NCI-H1092 treated with DMSO at 0.1 percent for 48 hours (cell line): ENCODE measurements at regions not wholly inside any gene's neighbourhood (a gene's known extent, or its start where the extent isn't known, plus 50 kb on each side); places are given as distances from the start of the nearest gene placed in this dataset.
"Not testable (repeated sequence)": the region's sequence is repeated elsewhere in the genome, so short reads cannot be mapped to it uniquely, and the experiment has no call there.

Source experiments
- DNase-seq: peaks from one replicate; lab custom pipeline; 2025; lab: John Stamatoyannopoulos, UW

GRCh38 chr14:94831085-94831484 lies 61.2 kb upstream of the GSC start:
- DNase-seq = no peak

GRCh38 chr14:94827711-94828447 lies 58.0 kb upstream of the GSC start:
- DNase-seq = no peak

GRCh38 chr14:94826774-94827173 lies 56.9 kb upstream of the GSC start:
- DNase-seq = no peak

GRCh38 chr14:94823556-94824341 lies 53.8 kb upstream of the GSC start:
- DNase-seq = no peak

- DNase-seq = no peak
Observed at GRCh38 chr14:94821705-94822104, 51.8 kb upstream of the GSC start.

GRCh38 chr14:94820932-94821331 lies 51.0 kb upstream of the GSC start:
- not testable (repeated sequence) for DNase-seq
